ENCODE measurements at regions not wholly inside any gene's neighbourhood (a gene's known extent, or its start where the extent isn't known, plus 50 kb on each side); places are given as distances from the start of the nearest gene placed in this dataset.
"Not testable (repeated sequence)": the region's sequence is repeated elsewhere in the genome, so short reads cannot be mapped to it uniquely, and the experiment has no call there.

- not testable (repeated sequence) for TF ChIP-seq CTCF (IDR thresholded peaks at IDR 0.05; ENCODE audit: low read depth, low read length); EZH2phosphoT487 (IDR thresholded peaks at IDR 0.05; ENCODE audit: low read depth)
Observed at GRCh38 chr2:167739921-167740320, 507.5 kb downstream of the STK39 start.

All from OCI-LY3 (cell line).